ENCODE measurements at regions not wholly inside any gene's neighbourhood (a gene's known extent, or its start where the extent isn't known, plus 50 kb on each side); places are given as distances from the start of the nearest gene placed in this dataset.

- DNase-seq (ENCODE audit: low read depth), result no peak
- no peak overlapping the region for H3K4me3 ChIP-seq (ENCODE audit: low read length)
- TF ChIP-seq, protein P1, sequence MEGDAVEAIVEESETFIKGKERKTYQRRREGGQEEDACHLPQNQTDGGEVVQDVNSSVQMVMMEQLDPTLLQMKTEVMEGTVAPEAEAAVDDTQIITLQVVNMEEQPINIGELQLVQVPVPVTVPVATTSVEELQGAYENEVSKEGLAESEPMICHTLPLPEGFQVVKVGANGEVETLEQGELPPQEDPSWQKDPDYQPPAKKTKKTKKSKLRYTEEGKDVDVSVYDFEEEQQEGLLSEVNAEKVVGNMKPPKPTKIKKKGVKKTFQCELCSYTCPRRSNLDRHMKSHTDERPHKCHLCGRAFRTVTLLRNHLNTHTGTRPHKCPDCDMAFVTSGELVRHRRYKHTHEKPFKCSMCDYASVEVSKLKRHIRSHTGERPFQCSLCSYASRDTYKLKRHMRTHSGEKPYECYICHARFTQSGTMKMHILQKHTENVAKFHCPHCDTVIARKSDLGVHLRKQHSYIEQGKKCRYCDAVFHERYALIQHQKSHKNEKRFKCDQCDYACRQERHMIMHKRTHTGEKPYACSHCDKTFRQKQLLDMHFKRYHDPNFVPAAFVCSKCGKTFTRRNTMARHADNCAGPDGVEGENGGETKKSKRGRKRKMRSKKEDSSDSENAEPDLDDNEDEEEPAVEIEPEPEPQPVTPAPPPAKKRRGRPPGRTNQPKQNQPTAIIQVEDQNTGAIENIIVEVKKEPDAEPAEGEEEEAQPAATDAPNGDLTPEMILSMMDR (conservative IDR thresholded peaks at IDR 0.05; ENCODE audit: low read length), result no peak
Measured at GRCh38 chr12:127623362-127623761, 643.6 kb upstream of the TMEM132C start.

DNA sequence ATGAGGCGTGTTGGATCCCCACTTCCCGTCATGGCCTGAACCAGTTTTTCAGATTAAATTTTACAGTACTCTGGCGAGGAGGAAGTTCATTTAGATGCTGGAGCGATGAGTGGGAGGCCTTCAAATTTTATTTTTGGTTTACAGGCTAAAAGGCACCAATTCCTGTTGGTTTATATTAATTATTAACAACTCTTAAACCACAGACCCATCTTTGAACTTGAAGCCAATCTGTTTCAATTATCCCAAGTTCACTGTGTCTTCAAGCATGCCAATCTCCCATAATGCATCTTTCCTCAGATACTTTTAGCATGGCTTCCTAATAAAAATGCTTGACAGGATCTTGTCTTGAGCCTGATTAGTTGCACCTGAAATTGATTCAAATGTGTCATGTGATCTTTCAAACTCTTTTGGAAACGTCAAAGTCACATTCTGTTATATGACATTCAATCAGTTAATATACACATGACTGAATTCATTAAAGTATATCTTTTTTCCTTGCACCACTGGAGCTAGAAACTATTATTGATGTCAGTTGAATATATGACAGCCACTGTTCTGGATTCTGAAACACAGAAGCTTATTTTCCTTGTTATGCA is 641.7 kb upstream of the TMEM132C start:
- no peak overlapping the region for H3K4me3 ChIP-seq (ENCODE audit: low read length)
- no peak for DNase-seq (ENCODE audit: low read depth)
- TF ChIP-seq, protein P1 (conservative IDR thresholded peaks at IDR 0.05; ENCODE audit: low read length), result no peak

- no peak overlapping the region for H3K4me3 ChIP-seq (ENCODE audit: low read length)
- TF ChIP-seq, protein P1 (conservative IDR thresholded peaks at IDR 0.05; ENCODE audit: low read length), result no peak
- peak; percentile 84 for DNase-seq (ENCODE audit: low read depth)
Measured at GRCh38 chr12:127628645-127629044, 638.3 kb upstream of the TMEM132C start.

GRCh38 chr12:127629066-127629820 is 637.7 kb upstream of the TMEM132C start:
- peak; percentile 25 for DNase-seq (ENCODE audit: low read depth)
- TF ChIP-seq, protein P1 (conservative IDR thresholded peaks at IDR 0.05; ENCODE audit: low read length), result no peak

GRCh38 chr12:127632461-127632860 is 634.5 kb upstream of the TMEM132C start:
- no peak for DNase-seq (ENCODE audit: low read depth)
- TF ChIP-seq, protein P1 (conservative IDR thresholded peaks at IDR 0.05; ENCODE audit: low read length), result no peak
- no peak overlapping the region for H3K4me3 ChIP-seq (ENCODE audit: low read length)

More at GRCh38 chr12:127629066-127629820, 637.7 kb upstream of the TMEM132C start:
- no peak overlapping the region; the same call in 1 of the 2 replicates for H3K4me3 ChIP-seq (ENCODE audit: low read length)

DNA sequence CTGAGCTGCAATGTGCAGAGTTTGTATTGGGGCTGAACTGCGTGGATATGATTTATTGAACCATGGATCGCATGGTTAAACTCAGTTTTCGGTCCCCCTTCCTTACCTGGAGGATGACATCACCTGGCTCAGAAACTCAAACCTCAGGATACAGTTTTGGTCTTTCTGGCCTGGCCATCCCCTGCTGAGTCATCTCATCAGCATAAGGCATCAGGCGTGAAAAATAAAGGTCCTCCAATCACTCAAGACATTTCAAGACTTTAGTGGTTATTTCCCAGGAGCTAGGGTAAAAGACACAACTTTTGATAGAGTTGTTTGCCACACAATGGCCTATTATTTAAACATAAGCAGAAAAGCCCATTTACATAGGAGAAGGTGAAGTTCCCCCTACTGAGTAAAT is 631.1 kb upstream of the TMEM132C start:
- DNase-seq (ENCODE audit: low read depth), result no peak
- TF ChIP-seq, protein P1 (conservative IDR thresholded peaks at IDR 0.05; ENCODE audit: low read length), result no peak
- no peak overlapping the region for H3K4me3 ChIP-seq (ENCODE audit: low read length)

GRCh38 chr12:127636882-127637281 is 630.1 kb upstream of the TMEM132C start:
- no peak for DNase-seq (ENCODE audit: low read depth)
- TF ChIP-seq, protein P1 (conservative IDR thresholded peaks at IDR 0.05; ENCODE audit: low read length), result no peak
- no peak overlapping the region for H3K4me3 ChIP-seq (ENCODE audit: low read length)

All from AG10803 (cell line).